HEK293 (cell line): ENCODE measurements at regions not wholly inside any gene's neighbourhood (a gene's known extent, or its start where the extent isn't known, plus 50 kb on each side); places are given as distances from the start of the nearest gene placed in this dataset.

ENCODE experiments used
- CTCF ChIA-PET: fragments of 350-600 bp; formaldehyde crosslinking; extraction: SDS; loops from one replicate; lab custom pipeline; 2021; ENCODE audit warnings: antibody characterized with exemption; lab: Yijun Ruan, JAX
- POLR2A ChIA-PET: fragments of 300-600 bp; formaldehyde crosslinking; extraction: SDS; loops from one replicate; lab custom pipeline; 2020; ENCODE audit warnings: antibody characterized with exemption, inconsistent platforms; lab: Yijun Ruan, JAX
- H3K27ac ChIP-seq: fragments of 200-500 bp; sonication (Bioruptor generic); 2 replicates; pipeline ENCODE4 v1.5.1; 2014; ENCODE audit warnings: low read depth, low read length, control low read depth, inconsistent platforms; ENCODE audit errors: extremely low read depth
- H3K36me3 ChIP-seq, 2 experiments: fragments of 200-500 bp in 1 of 2; sonication (Bioruptor generic) in 1 of 2; 1 replicate in 1 of 2; 2 replicates in 1 of 2; pipeline ENCODE4 v1.5.1; 2014 to 2017; ENCODE audit warnings: inconsistent platforms in 2 of 2, low read length in 2 of 2; ENCODE audit not compliant: control insufficient read depth in 2 of 2, insufficient read depth in 1 of 2
- H3K4me1 ChIP-seq: fragments of 200-500 bp; sonication (Bioruptor generic); 2 replicates; pipeline ENCODE4 v1.5.1; 2014; ENCODE audit warnings: mild to moderate bottlenecking, low read length, inconsistent platforms; ENCODE audit not compliant: control insufficient read depth, insufficient read depth
- H3K4me3 ChIP-seq: 2 replicates; pipeline ENCODE4 v1.5.1; 2011; ENCODE audit warnings: low read depth, mild to moderate bottlenecking, control low read depth, low read length, moderate library complexity
- H3K9me3 ChIP-seq: fragments of 200-500 bp; sonication (Bioruptor generic); 2 replicates; pipeline ENCODE4 v1.5.1; 2014; ENCODE audit warnings: low read depth, low read length, inconsistent platforms; ENCODE audit not compliant: control insufficient read depth, insufficient read depth
- CTCF ChIP-seq: fragments of 450-650 bp; formaldehyde crosslinking; IDR thresholded peaks from 2 replicates; pipeline ENCODE4 v1.5.1; 2016; ENCODE audit warnings: missing biosample characterization, missing genetic modification characterization
- KLF10 ChIP-seq: fragments of 450-650 bp; IDR thresholded peaks from 2 replicates; pipeline ENCODE4 v1.5.1; 2018; ENCODE audit warnings: missing biosample characterization, mild to moderate bottlenecking, missing genetic modification characterization
- KLF17 ChIP-seq: fragments of 450-650 bp; formaldehyde crosslinking; IDR thresholded peaks from 2 replicates; pipeline ENCODE4 v1.5.1; 2016; ENCODE audit warnings: missing biosample characterization, missing genetic modification characterization
- YY1 ChIP-seq: fragments of 450-650 bp; formaldehyde crosslinking; IDR thresholded peaks from 2 replicates; pipeline ENCODE4 v1.5.1; 2018; ENCODE audit warnings: missing biosample characterization, missing genetic modification characterization
- ZBTB1 ChIP-seq: fragments of 450-650 bp; formaldehyde crosslinking; IDR thresholded peaks from 2 replicates; pipeline ENCODE4 v1.5.1; 2016; ENCODE audit warnings: missing biosample characterization, missing genetic modification characterization
- ZBTB26 ChIP-seq: fragments of 450-650 bp; formaldehyde crosslinking; optimal IDR thresholded peaks from 2 replicates; pipeline ENCODE3; 2016; ENCODE audit warnings: missing biosample characterization, mild to moderate bottlenecking, missing genetic modification characterization
- ZBTB49 ChIP-seq: fragments of 450-650 bp; formaldehyde crosslinking; IDR thresholded peaks from 2 replicates; pipeline ENCODE4 v1.5.1; 2016; ENCODE audit warnings: missing biosample characterization, missing genetic modification characterization, low read depth
- ZFP37 ChIP-seq: fragments of 450-650 bp; formaldehyde crosslinking; IDR thresholded peaks from 2 replicates; pipeline ENCODE4 v1.5.1; 2016; ENCODE audit warnings: missing biosample characterization, missing genetic modification characterization
- ZNF280D ChIP-seq: fragments of 450-650 bp; formaldehyde crosslinking; IDR thresholded peaks from 2 replicates; pipeline ENCODE4 v1.5.1; 2016; ENCODE audit warnings: missing biosample characterization, missing genetic modification characterization
- ZNF423 ChIP-seq: fragments of 450-650 bp; formaldehyde crosslinking; IDR thresholded peaks from 2 replicates; pipeline ENCODE4 v1.5.1; 2016; ENCODE audit warnings: missing biosample characterization, missing genetic modification characterization
- ZNF600 ChIP-seq: fragments of 450-650 bp; formaldehyde crosslinking; IDR thresholded peaks from 2 replicates; pipeline ENCODE4 v1.5.1; 2016; ENCODE audit warnings: missing biosample characterization, missing genetic modification characterization
- ZNF639 ChIP-seq: fragments of 450-650 bp; formaldehyde crosslinking; IDR thresholded peaks from 2 replicates; pipeline ENCODE4 v1.5.1; 2016; ENCODE audit warnings: missing biosample characterization, missing genetic modification characterization

- TF ChIP-seq ZBTB26 (no peak), CTCF (tag by site-specific recombination) (no peak)
Measured at GRCh38 chr5:162591724-162592123, 524.2 kb downstream of the GABRG2 start (continued).

GRCh38 chr5:162593881-162594280 lies 526.3 kb downstream of the GABRG2 start:
- no peaks in the 10 kb centered on the region for H3K36me3 ChIP-seq
- no peaks in the 10 kb centered on the region for H3K9me3 ChIP-seq
- H3K27ac ChIP-seq: no peak overlapping the region
- ChIA-PET CTCF (no interaction called here), POLR2A (no interaction called here)
- no peak for TF ChIP-seq YY1 (tag by site-specific recombination)
- no peak for TF ChIP-seq KLF10 (tag by site-specific recombination)
- TF ChIP-seq ZNF600: no peak
- TF ChIP-seq ZBTB49: no peak
- TF ChIP-seq KLF17 (tag by site-specific recombination): no peak
- no peak for TF ChIP-seq ZNF639 (tag by site-specific recombination)
- no peak for TF ChIP-seq ZFP37
- TF ChIP-seq ZNF423: no peak
- TF ChIP-seq ZBTB1 (tag by site-specific recombination): no peak
- H3K4me3 ChIP-seq: no peak overlapping the region
- no peaks in the 10 kb centered on the region for H3K4me1 ChIP-seq

- POLR2A ChIA-PET: no interaction called here
- H3K36me3 ChIP-seq: no peaks in the 10 kb centered on the region
- no peaks in the 10 kb centered on the region for H3K4me1 ChIP-seq
- CTCF ChIA-PET: interaction anchor here (0.7 kb wide), 1 partner anchor 566 kb away, joined by 3 read pairs; no protein-coding TSS in a partner anchor
- no peak for TF ChIP-seq ZNF280D
- H3K4me3 ChIP-seq: no peak overlapping the region
- no peak overlapping the region for H3K27ac ChIP-seq
- no peaks in the 10 kb centered on the region for H3K9me3 ChIP-seq
Measured at GRCh38 chr5:162603443-162604070, 536.0 kb downstream of the GABRG2 start.
